Stimulated activated CD8-positive, alpha-beta memory T cell treated with anti-CD3 and anti-CD28 coated beads, Interleukin-4, amount 100 ng/mL, for 1 hour (primary cell): ENCODE measurements at regions not wholly inside any gene's neighbourhood (a gene's known extent, or its start where the extent isn't known, plus 50 kb on each side); places are given as distances from the start of the nearest gene placed in this dataset.

ENCODE experiments used
- DNase-seq, 2 donors: peaks; one replicate each; pipeline ENCODE4 v3.0.0-alpha.2; 2020; ENCODE audit warnings: low read depth in 2 of 2, low spot score in 1 of 2

DNA sequence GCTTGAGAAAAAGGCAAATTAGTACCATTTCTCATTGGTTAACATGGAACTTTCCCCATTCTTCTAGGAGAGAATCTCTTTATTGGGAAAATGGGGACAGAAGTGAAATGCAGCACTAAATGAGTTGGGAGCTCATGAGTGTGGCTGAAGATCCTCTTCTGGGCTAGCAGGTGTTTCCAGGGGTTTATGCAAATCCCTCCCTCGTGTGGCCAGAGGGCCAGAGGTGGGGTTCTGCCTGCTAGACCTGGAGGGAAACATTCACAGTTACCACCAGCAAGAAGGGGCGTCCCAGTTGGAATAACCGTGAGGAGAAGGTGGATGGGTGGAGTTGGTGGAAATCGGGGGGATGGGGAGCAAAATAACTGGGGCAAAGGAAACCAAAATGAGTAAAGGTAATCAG, 235.9 kb downstream of the KLF6 start:
- no peak for DNase-seq

DNA sequence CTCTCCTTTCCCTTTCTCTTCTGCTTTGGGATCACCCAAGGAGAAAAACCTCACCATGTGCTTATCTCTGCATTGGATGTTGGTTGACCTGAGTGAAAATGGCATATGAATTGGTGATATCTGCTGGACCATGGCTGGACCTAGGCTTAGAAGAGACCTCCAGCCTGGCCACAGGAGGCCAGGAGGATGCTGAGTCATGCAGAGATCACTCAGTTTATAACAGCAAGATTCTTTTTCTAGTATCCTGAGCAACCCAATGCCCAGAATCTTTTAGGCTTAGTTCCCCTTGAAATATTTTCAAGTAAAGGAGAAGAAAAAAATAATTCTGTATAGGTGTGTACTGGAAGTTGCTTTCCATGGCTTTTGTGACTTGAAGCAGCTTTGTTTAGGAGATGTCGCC, 236.3 kb downstream of the KLF6 start:
- no peak for DNase-seq

DNA sequence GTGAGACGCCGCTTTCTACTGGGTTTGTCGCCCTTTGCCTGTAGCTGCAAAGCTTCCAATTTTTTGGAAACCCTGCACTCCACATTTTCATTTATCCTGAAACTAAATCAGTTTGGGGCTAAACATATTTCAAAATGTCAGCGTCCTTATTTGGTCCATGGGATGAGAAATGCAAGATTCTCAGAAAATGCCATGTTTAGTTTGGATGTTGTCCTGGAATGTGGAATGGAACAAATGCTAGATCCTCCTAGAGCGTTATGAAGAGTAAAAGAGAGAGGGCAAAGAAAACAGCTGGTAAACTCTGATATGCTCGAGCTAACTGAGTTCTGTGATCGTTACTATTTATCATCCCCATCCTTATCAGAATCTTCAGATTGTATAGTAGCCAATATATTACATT, 236.9 kb downstream of the KLF6 start:
- no peak for DNase-seq

DNA sequence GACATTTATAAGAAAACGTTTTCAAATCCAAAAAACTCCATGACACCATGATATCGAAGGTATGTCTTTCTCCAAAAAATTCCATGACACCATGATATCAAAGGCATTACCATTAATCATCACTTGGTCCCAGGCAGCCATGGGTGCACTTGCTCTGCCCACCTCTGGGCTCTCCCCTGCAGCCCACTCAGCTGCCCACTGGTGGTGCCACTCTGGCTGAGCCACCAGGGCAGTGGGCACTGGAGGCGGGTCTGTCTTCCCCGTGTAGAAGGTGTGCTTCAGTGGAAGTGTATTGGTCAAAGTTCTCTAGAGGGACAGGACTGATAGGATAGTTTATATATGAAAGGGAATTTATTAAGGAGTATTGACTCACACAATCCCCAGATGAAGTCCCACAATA, 240.4 kb downstream of the KLF6 start:
- no peak for DNase-seq

DNA sequence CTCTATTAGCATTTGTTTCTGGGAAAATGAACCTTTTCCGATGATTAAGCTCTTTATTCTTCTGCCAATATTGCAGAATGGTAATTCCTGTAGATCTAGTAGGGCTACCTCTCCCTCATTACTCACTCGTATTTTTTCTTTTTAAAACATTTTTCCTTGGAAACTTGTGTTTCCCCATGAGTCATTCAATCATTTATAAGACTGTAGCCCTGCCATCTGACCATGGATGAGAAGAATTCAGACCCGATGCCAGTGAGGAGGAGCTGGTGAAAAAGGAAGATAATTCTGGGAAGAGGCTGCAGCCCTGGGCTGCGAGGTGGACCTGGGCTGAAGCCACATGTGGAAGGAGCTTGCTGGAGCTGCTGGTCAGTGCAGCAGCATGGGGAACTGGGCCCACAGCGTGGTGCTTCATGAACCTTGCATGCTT, 242.8 kb downstream of the KLF6 start:
- DNase-seq: no peak

DNA sequence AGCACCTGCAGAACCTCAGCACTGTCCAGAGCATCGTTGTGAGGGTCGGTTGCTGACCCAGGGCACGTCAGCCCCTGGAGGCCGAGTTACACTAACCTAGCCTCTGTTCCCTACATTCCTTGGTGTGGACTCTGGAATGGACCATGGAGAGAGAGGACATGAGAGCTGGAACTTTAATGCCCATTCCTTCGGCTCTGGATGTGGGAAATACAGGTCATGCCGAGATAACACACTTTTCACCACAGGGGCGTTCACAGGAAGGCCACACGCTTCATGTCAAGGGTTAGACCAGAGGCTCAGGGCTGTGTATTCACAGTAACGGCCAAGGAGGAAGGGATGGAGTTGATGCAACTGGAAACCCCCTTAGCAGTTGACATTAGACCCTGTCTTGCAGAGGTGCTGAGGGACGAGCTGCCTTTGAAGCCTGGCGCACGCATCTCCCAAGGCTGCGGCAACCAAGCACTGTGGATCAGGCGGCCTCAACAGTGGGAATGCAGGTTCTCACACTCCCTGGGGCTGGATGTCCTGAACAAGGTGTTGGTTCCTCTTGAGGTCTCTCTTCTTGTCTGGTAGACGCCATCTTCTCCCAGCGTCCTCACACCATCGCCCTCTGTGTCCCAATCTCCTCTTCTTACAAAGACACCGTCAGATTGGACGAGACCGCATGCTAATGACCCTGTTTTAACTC, 245.2 kb downstream of the KLF6 start:
- no peak for DNase-seq

DNA sequence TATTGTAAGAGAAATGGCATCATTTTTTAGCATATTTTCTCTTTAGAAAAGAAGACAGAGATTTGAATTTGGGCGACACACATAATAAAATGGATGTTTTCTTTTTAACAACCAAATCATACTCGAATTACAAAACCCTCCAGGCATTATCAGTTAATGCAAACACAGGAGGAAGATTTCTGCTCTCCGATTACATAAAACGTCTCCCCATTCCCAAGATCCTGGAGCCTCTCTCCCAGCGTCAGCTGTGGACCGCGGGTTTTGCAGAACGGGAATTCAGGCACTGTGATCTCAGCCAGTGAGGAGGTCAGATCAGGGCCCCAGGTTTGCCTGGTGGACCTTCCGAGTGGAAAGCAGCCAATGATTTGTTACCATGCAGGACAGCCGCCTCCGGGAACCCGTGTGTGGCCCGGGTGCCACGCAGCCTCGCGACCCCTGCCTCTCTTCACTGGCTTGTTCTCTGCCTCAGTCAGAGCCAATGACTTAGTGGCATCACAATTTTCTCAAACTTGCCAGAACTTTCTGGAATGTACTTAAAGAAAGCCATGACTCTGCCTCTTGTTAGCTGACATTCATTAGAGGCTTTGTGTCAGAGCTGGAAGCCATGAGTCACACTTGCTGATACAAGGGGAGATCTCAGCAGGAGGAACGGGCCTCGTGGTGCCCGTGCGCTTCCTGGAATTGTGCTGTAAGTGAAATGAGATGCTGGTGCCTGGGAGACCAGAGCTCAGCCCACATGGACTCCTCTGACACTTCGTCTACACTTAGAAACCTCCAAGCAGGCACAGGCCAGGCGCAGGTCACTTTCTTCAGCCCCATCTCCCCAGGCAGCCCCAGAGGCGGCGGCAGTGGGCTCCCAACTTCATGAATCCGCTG, 246.1 kb downstream of the KLF6 start:
- no peak for DNase-seq

DNA sequence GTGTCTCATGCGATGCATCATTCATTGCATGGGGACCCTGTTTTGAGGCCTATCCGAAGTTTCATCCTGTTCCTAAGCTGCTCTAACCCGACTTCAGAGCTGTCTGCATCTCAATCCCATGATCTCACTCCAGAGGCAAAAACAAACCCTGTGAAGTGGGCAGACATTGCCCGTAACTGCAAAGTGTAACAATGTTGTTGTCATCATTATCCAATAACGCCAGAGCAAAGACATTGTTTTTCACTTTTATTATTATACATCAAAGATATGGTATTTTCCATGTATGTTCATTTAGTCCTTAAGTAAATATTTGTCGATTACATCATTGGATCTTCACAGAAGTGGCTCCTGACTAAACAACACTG, 246.7 kb downstream of the KLF6 start:
- no peak for DNase-seq

DNA sequence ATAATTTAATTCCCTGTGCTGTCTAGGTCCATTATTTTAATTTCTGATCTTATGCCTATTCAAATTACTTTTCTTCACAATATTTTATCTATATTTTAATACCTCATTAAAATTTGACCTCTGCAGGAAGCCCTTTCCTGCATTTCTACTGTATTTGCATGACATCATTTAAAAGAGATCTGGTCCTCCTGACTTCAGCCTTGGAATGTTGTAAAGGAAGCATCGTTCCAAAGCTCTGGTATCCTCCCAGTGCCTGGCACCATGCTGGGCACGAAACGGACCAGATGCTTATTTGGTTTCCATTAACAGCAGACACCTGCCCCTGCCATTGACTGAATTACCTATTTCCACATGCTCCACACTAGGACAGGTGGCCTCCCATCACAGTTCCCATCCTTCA, 247.5 kb downstream of the KLF6 start:
- no peak for DNase-seq

DNA sequence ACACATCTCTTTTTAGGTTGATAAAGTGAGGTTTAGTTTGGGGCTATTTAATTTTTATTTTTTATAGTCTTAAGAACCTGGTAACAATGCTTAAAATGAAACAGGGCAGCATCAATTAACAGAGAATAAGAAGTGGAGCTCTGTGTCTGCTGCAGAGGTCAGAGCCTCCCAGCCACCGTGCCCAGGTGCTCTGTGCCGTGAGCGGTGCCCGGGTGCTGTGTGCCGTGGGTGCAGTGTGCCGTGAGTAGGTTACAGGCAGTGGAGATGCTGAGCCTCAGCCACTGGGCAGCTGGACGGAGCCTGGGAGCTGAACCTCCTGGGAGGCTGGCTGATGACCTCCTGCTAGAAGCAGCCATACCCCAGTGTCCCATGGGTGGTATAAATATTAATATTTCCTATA, 250.0 kb downstream of the KLF6 start:
- no peak for DNase-seq

DNA sequence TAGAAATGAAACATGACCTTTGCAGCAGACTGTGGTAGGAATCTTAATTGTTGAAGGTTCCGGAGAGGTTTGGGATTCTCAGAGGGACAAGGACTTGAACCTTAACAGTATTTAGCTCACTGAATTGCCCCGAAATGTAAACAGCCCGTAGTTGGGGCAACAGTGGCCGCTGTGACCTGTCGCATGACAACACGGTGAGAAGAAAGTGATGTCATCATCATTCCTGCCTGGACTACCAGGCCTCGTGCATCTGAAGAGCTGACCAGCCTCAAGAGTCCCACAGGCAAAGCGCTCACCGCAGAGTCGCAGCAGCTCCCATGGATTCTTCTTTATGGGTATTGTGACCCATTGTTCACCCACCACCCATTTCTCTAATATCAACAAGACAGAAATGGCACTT, 250.6 kb downstream of the KLF6 start:
- no peak for DNase-seq

DNA sequence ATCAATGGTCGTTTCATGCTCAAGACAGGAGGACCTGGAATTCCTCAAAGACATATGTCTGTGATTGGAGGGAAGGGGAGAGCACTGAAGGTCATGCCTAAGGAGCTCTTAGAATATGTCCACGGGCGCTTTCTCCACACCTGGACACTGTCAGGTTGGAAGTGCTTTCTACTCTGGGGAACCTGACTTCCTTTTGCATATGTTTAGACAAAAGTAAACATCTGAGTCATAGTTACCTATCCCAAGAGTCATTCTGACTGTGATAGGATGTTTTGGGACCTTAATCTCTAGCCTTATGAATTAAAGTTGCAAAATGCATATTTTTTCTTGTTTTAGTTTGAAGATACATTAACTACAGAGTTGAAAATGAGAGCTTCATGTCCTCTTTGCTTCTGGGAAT, 251.7 kb downstream of the KLF6 start:
- DNase-seq: no peak

DNA sequence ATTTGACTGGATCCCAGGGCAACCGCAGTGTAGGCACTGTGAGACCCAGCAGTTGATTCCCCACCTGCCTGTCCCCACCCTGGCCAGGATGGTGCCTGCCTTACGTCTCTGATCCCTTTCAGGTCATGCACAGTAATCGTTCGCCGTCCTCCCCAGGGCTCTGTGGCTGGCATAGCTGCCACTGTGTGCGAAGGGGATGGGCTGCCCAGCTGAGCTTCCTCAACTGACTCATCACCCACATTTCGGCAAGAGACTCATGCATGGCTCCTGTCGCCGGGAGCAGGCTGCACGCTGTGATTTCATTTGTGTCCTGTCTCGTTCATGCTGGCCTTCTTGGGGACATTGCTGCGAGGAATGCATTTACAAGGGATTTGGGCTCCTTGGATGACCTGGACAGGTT, 252.4 kb downstream of the KLF6 start:
- no peak for DNase-seq

DNA sequence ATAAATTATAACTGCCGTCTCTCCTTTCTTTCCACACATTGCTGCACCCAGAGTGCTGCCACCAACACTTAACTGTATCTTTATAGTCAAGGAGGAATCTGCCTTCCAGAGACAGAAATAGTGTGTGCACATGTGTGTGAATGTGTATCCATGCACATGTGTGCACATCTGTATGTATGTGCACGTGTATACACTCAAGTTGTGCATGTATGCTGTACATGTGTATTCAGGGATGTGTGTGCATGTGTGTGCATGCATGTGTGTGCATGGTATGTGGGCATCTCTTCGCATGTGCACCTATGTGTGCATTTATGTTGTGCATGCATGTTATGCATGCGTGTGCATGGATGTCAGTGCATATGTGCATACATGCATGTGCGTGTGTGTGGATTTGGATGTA, 253.3 kb downstream of the KLF6 start:
- DNase-seq: no peak

DNA sequence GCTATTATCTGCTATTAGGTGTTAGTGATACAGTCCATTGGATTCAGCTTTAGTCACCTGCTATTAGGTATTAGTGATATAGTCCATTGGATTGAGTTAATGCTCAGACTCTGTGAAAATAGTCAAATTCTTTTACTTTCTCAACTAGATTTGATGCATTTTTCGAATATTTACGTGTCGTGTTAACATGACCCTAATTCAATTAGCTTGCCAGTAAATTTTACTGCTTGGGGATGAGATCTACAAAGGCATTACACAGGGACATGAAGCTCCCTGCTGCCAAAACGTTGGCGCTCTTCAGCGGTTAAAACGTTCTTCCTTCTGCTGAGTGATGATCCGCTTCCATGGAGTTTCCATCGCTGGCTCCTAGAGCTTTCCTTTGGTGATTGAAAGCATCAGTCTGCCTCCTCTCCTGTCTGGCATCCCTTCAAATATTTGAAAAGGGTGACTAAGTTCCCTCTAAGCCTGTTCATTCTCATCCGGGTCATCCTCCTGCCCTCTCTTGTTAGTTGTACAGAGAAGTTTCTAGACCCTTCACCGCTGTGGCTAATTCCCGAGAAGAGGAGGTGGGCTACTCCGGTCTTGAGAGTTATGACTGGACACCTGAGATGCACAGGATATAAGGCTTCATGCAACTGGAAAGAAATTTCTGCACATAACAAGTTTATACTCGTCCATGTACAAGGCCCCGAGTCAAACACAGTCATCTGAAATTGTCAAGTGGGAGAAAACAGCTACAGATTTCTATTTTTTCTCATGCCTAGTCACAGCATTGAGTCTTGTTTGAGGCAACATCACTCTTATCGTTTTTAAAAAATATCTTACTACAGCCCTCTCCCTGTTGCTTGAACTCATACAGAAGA, 254.0 kb downstream of the KLF6 start:
- DNase-seq: no peak

DNA sequence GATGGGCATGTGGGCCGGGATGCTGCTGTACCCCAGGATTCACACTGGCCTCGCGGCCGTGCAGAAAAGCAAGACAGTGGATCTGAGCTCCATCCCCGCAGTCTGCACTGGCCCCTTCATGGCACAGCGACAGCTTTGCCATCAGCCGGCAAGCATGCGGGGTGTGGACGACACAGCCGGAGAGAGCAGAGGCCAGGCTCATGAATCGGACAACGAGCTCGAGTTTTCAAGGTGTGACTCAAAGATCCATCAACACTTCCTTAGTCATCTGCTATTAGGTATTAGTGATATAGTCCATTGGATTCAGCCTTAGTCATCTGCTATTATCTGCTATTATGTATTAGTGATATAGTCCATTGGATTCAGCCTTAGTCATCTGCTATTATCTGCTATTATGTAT, 254.7 kb downstream of the KLF6 start:
- DNase-seq: no peak

DNA sequence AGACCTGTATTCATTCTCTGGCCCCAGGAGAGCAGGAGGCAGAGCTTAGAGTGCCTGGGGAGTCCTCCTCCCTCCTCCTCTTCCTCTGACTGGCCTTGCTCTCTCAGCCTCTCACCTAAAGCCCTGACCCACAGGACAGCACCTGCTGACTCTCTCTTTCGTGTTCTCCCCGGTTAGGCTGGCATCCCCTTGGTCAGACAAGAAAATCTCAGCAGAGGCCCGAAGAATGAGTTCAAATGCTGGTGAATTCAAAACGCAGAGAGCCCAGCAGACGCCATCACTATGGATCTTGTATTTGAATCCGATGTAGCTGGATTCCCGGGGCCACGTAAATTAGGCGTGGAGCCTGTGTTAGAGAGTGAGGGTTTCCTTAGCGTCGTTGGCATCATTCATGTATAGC, 255.3 kb downstream of the KLF6 start:
- no peak for DNase-seq

DNA sequence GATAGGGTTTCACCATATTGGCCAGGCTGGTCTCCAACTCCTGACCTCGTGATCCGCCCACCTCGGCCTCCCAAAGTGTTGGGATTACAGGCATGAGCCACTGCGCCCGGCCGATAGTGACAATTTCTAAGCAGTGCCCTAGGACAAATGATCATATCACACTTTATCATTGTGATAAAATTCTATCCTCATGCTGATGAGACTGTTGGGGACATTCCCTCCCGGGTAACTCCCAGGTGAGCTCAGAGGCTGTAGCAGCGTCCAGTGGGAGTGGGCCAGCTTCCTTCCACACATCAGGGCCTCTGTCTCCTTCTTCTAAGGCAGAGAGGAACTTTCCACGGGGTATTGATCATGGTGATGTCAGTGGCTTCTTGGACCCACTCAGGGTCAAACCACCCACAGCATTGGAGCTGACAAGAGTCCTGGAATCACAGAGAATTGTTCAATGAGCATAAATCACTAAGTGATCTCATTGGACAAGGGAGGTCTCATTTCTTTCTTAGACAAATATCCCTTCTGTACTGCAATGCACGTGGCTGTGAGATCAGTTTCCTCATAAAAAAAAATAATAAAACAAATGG, 256.1 kb downstream of the KLF6 start:
- DNase-seq: no peak

DNA sequence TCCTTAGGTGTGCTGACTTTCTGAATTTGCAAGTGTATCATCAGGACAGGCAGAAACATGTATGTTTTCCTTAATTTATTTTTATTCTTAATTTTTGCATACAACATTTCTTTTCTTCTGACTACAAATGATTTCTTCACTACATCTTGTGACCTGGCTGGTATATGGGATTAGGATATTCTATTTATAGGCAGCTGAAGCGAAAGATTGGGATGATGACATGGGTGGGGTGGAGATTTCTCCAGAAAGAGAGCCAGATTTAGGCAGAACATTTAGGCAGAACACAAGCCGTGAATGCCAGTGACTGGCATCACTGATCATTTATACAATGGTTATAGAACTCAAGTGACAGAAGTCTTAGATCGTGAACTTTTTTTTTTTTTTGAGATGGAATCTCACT, 256.7 kb downstream of the KLF6 start:
- no peak for DNase-seq

DNA sequence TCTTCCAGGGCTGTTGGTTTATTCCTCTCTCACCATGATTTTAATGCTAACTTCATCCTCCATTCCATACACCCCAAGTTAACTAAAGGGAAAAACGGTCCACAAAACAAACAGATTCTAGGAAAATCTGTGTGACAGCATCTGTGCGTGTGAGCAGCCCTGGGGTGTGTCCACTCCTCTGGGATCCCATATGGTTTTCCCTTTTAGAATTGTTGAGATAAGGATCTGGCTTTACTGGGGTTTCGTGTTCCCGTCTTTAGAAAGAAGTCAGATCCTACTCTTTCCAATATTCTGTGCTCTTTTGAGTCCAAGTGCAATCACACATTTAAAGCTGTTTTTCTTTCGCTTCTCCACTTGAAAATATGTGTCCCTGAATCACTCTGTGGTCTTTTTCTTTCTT, 257.1 kb downstream of the KLF6 start:
- DNase-seq: no peak

DNA sequence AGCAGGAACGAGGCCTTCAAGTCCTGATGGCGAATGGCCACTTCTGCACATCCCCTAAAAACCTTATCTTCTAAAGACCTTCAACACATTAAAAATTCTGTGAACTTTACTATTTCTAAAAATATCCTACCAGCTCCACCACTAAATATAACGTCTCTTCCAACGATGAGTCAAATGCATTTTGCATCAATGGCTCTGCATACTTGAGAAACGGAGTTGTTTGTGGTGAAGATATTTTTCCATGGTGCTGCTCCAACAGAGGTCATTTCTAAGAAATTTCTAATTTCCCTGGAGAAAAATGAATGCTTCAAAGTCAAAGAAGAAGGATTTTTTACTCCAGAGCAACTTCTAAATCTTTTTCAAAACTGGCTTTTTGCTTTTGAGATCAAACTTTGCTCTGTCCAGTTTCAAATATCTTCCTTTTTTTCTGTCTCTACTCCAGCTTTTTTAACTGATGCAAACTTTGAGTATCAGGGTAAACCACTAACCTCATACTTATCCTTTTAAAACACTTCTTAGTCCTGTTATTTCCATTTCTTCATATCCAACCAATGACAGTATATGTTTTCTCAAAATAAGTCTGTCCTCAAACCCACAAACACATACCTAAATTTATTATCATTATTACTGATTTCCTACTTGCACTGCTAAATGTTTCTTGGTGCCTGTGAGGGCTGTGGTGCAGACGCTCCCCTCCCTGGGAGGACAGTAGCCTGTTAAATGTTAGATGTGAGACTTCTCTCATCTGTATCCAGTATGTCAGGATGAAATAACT, 258.1 kb downstream of the KLF6 start:
- no peak for DNase-seq
